Pancreas (tissue), 10 donors: ENCODE measurements at regions not wholly inside any gene's neighbourhood (a gene's known extent, or its start where the extent isn't known, plus 50 kb on each side); places are given as distances from the start of the nearest gene placed in this dataset.

Source experiments
- ATAC-seq, 4 donors: fragments of 200-7000 bp; cut with Tn5 transposase; one replicate each; pipeline versions ENCODE4 v1.8.0 to v1.9.1; 2020; ENCODE audit warnings: mild to moderate bottlenecking in 4 of 4, moderate library complexity in 4 of 4
- DNase-seq, 6 donors: peaks; one replicate each; pipeline ENCODE4 v3.0.0-alpha.2; 2020
- FAIRE-seq: peaks from 2 replicates; lab custom pipeline; 2012; peaks lifted over from hg19 to GRCh38; lab: Jason Lieb, UNC
- H3K27ac ChIP-seq, 4 donors: fragments of 200-600 bp; sonication (generic); 1 replicate in 3 of 4; 2 replicates in 1 of 4; pipeline versions ENCODE4 v1.5.0 to v1.8.0; 2020
- H3K27me3 ChIP-seq, 4 donors: fragments of 200-600 bp; one replicate each; pipeline ENCODE4 v1.8.0; 2021
- H3K36me3 ChIP-seq, 3 donors: fragments of 200-600 bp; sonication (generic) in 1 of 3; one replicate each; pipeline versions ENCODE4 v1.5.0 to v1.8.0; 2020 to 2021
- H3K4me1 ChIP-seq, 3 donors: fragments of 200-600 bp; one replicate each; pipeline ENCODE4 v1.8.0; 2021
- H3K4me3 ChIP-seq, 4 donors: fragments of 200-600 bp; sonication (generic) in 2 of 4; one replicate each; pipeline versions ENCODE4 v1.5.0 to v1.8.0; 2020 to 2021
- H3K9me3 ChIP-seq, 4 donors: fragments of 200-600 bp; one replicate each; pipeline ENCODE4 v1.8.0; 2021
- WGBS, 2 donors: extraction: QIAGEN DNeasy Blood & Tissue Kit; methylation state at CpG; one replicate each; pipeline ENCODE4 v1.1.7; 2013; 5-methylcytosine and 5-hydroxymethylcytosine counted together
- intact Hi-C, 3 donors: fragments of 100-400 bp; cut with DNase I; formaldehyde crosslinking; loops; one replicate each; pipeline versions ENCODE4 v1.11.1 to v1.14.2; 2022
- TF ChIP-seq, protein P1 (sequence below), 4 donors: fragments of 200-600 bp; sonication (generic) in 3 of 4; IDR thresholded peaks; one replicate each; pipeline versions ENCODE4 v1.5.0 to v1.8.0; 2021; ENCODE audit warnings: antibody characterized with exemption in 4 of 4
- donor health status: healthy with polysubstance abuse.
- donor health status: DM: no; HTN: no; CAD: no; lungs with moderate emphysema.
- donor health status: DM: no; HTN: no; CAD: no.
- donor health status: control.
- donor health status: control.
- donor health status: Bipolar disorder and iron deficiency.
- donor health status: DM: yes; HTN: yes; CAD: no.
- donor health status: DM: no; HTN: no; CAD: no.
- donor health status: DM: no; HTN: no; CAD: no.
- donor health status: DM: yes; HTN: yes; CAD: no.

GRCh38 chr11:81673001-81673400, 1060.7 kb downstream of the FAM181B start:
- FAIRE-seq (no peak), DNase-seq (no peak), ATAC-seq (no peak)
- Histone ChIP-seq H3K27me3 (no peaks in the 10 kb centered on the region), H3K9me3 (no peaks in the 10 kb centered on the region), H3K36me3 (no peaks in the 10 kb centered on the region), H3K27ac (no peak overlapping the region), H3K4me1 (no peaks in the 10 kb centered on the region), H3K4me3 (no peak overlapping the region)
- TF ChIP-seq, protein P1, sequence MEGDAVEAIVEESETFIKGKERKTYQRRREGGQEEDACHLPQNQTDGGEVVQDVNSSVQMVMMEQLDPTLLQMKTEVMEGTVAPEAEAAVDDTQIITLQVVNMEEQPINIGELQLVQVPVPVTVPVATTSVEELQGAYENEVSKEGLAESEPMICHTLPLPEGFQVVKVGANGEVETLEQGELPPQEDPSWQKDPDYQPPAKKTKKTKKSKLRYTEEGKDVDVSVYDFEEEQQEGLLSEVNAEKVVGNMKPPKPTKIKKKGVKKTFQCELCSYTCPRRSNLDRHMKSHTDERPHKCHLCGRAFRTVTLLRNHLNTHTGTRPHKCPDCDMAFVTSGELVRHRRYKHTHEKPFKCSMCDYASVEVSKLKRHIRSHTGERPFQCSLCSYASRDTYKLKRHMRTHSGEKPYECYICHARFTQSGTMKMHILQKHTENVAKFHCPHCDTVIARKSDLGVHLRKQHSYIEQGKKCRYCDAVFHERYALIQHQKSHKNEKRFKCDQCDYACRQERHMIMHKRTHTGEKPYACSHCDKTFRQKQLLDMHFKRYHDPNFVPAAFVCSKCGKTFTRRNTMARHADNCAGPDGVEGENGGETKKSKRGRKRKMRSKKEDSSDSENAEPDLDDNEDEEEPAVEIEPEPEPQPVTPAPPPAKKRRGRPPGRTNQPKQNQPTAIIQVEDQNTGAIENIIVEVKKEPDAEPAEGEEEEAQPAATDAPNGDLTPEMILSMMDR (IDR thresholded peaks at IDR 0.05), result no peak
- intact Hi-C loops, result no loop called here

DNA sequence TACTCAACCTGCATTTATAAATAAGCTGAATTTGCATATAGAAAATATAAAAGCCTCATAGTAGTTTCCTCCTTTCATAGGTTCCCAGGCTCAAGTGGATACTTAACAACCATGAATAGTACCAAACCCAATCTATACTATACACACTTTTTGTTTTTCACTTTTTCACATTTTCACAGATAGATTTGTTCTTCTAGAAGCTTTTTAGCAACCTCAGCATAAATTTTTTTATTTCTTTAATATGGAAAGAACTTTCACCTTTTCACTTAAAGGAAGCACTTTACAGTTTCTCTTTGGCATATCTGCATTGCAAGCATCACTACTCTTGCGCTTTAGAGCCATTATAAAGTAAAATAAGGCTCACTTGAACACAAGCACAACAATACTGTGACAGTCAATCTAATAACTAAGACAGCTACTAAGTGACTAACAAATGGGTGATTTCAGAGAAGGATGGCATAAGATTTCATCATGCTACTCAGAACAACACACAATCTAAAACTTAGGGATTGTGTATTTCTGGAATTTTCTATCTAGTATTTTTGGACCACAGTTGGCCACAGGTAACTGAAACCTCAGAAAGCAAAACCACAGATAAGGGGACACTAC, 1063.6 kb downstream of the FAM181B start:
- no peaks in the 10 kb centered on the region for H3K27me3 ChIP-seq
- DNase-seq, result no peak
- no peaks in the 10 kb centered on the region for H3K9me3 ChIP-seq
- ATAC-seq, result no peak
- 72 to 78% methylated on average over 1 of the region's 1 CpG for WGBS, 2 donors
- TF ChIP-seq, protein P1 (IDR thresholded peaks at IDR 0.05), result no peak
- intact Hi-C loops, result no loop called here
- H3K36me3 ChIP-seq, result no peaks in the 10 kb centered on the region
- no peak overlapping the region for H3K4me3 ChIP-seq
- H3K4me1 ChIP-seq, result no peaks in the 10 kb centered on the region
- no peak for FAIRE-seq
- H3K27ac ChIP-seq, result no peak overlapping the region

- 21 to 24% methylated on average over 1 of the region's 1 CpG for WGBS, 2 donors
- DNase-seq, result peak in 1 of 6 donors; percentile 12
Measured at GRCh38 chr11:81658722-81659121, 1074.9 kb downstream of the FAM181B start.

GRCh38 chr11:81655351-81655750, 1078.3 kb downstream of the FAM181B start:
- no peak for FAIRE-seq

More at GRCh38 chr11:81658722-81659121, 1074.9 kb downstream of the FAM181B start:
- no peak for FAIRE-seq
- H3K4me3 ChIP-seq, result no peak overlapping the region
- H3K27ac ChIP-seq, result no peak overlapping the region
- TF ChIP-seq, protein P1 (IDR thresholded peaks at IDR 0.05), result no peak
- H3K36me3 ChIP-seq, result no peaks in the 10 kb centered on the region
- no peak for ATAC-seq
- no peaks in the 10 kb centered on the region for H3K4me1 ChIP-seq
- no peaks in the 10 kb centered on the region for H3K27me3 ChIP-seq
- no peaks in the 10 kb centered on the region for H3K9me3 ChIP-seq
- intact Hi-C loops, result no loop called here

GRCh38 chr11:81647374-81647773, 1086.3 kb downstream of the FAM181B start:
- no peak for FAIRE-seq
- Histone ChIP-seq H3K27ac (no peak overlapping the region), H3K36me3 (no peaks in the 10 kb centered on the region), H3K4me3 (no peak overlapping the region), H3K27me3 (no peaks in the 10 kb centered on the region), H3K4me1 (no peaks in the 10 kb centered on the region), H3K9me3 (no peaks in the 10 kb centered on the region)
- WGBS, 2 donors, result 50 to 56% methylated on average over 3 of the region's 3 CpGs
- TF ChIP-seq, protein P1 (IDR thresholded peaks at IDR 0.05), result no peak
- ATAC-seq, result no peak
- intact Hi-C loops, result loop anchor here in 1 of 3 donors (10.0 kb wide), 1 partner anchor 1047 kb away; no protein-coding TSS in a partner anchor
- no peak for DNase-seq

More at GRCh38 chr11:81655351-81655750, 1078.3 kb downstream of the FAM181B start:
- Histone ChIP-seq H3K27me3 (no peaks in the 10 kb centered on the region), H3K4me1 (no peaks in the 10 kb centered on the region), H3K36me3 (no peaks in the 10 kb centered on the region), H3K4me3 (no peak overlapping the region), H3K9me3 (no peaks in the 10 kb centered on the region), H3K27ac (no peak overlapping the region)
- intact Hi-C loops, result no loop called here
- no peak for ATAC-seq
- DNase-seq, result no peak
- TF ChIP-seq, protein P1 (IDR thresholded peaks at IDR 0.05), result no peak
